DMS 273 (cell line): ENCODE measurements at regions not wholly inside any gene's neighbourhood (a gene's known extent, or its start where the extent isn't known, plus 50 kb on each side); places are given as distances from the start of the nearest gene placed in this dataset.
"Not testable (repeated sequence)": the region's sequence is repeated elsewhere in the genome, so short reads cannot be mapped to it uniquely, and the experiment has no call there.

Experiments used
- DNase-seq: peaks from one replicate; lab custom pipeline; 2025; ENCODE audit not compliant: unreplicated experiment; lab: John Stamatoyannopoulos, UW

- no peak for DNase-seq
Measured at GRCh38 chr16:27638833-27639560, 89.1 kb downstream of the KATNIP start.

GRCh38 chr16:27639561-27640276 lies 89.8 kb downstream of the KATNIP start:
- peak; percentile 89 for DNase-seq

DNA sequence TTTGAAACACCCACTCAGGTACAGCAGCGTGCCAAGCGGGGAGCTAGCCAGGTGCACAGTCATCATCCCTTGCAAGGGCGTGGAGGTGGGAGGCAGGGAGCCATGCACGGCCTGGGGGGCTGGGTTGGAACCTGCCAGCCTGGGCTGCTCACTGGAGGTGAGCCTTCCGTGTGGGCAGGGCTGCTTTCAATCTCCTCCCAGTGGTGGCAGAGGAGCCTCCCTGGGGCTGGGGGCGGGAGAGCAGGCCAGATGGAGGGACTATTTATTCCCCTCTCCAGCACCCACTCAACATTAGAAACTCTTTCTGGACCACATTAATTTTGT lies 90.3 kb downstream of the KATNIP start:
- peak; percentile 62 for DNase-seq

- no peak for DNase-seq
Measured at GRCh38 chr16:27641260-27641659, 91.3 kb downstream of the KATNIP start.

DNA sequence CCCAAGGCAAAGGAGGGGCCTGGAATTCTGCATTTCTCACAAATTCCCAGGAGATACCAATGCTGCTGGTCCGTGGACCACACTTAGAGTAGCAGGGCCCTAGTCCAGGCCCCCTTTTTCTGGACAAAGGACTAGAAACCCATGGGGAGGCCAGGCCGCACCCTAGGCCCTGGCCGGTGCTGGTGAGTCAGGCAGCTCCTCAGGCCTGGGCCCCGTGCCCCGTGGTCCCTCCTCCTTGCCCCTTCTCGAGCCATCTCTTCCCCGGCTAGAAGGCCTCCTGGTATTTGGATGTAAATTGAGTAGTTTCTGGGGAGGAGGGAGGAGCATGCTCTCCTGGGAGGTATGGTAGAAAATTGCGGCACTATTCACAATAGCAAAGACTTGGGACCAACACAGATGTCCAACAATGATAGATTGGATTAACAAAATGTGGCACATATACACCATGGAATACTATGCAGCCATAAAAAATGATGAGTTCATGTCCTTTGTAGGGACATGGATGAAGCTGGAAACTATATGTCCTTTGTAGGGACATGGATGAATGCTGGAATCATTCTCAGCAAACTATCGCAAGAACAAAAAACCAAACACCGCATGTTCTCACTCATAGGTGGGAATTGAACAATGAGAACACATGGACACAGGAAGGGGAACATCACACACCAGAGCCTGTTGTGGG lies 91.9 kb downstream of the KATNIP start:
- DNase-seq: not testable (repeated sequence)

GRCh38 chr16:27642756-27643155 lies 92.8 kb downstream of the KATNIP start:
- peak; percentile 81 for DNase-seq

DNA sequence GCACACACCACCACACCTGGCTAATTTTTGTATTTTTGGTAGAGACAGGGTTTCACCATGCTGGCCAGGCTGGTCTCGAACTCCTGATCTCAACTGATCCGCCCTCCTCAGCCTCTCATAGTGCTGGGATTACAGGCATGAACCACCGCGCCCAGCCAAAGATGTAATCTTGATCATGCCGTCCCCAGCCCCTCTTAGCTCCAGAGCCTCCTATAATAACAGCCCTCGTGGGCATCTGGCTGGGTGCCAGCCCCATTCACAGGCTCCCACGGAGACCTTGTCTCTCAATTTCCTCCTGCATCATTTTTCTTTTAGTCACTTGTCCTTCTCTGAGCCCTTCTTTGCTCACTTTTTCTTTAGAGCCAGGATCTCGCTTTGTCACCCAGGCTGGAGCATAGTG lies 94.2 kb downstream of the KATNIP start:
- DNase-seq: no peak

- DNase-seq: no peak
Measured at GRCh38 chr16:27645396-27645795, 95.5 kb downstream of the KATNIP start.

DNA sequence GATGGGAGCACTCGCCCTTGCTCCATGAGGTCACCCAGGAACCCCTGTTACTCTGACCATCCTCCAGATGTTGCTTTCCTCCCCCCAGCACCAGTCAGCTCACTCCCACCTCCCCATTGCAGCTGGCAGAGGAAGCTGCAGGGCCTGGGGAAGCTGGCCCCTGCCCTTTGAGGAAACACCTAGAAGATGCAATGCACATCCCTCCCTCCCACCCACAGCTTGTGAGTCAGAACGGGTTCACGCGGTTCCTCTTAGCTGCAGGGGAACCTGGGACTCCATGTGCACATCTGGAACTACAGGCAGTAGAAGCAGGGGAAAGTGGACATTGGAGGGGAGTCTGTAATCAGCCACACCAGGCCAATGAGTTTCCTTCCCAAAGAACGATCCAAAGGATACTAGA lies 96.9 kb downstream of the KATNIP start:
- DNase-seq: no peak

DNA sequence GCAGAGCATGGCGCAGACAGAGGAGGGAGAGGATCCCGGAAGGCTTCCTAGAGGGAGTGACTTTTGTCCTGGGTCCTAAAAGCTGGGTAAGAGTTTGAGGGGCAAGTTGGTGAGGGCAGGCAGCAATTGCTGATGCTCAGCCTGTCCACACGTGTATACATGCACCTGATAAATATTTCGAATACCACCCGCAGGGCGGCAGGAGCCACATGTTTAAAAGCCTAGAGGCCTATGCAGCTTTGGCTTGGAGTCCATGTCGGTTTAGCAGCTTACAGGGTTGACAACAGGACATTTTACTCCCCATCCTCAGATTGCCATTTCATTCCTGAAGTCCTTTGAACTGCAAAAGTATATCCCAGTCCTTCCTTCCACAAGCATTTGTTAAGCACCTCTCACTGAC lies 99.1 kb downstream of the KATNIP start:
- no peak for DNase-seq

- DNase-seq: no peak
Measured at GRCh38 chr16:27650073-27650701, 100.2 kb downstream of the KATNIP start.

DNA sequence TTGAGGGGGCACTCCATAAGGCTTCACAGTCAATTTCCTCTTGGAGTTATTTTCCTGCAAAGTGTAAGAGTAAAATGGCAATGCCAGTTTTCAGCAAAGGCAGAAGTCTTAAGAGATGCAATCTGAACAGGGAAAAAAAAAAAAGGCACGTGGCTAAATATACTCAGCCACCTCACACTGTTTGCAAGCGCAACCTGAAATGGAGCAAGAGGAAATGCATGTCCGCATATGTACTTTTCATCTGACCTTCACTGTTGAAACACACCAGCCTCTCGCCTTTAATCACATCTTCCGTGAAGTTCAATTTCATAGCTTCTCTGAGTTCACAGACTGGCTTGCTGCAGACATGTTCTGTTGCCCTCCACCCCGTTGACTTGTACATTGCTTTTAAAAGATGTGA lies 101.4 kb downstream of the KATNIP start:
- DNase-seq: no peak

GRCh38 chr16:27657811-27658210 lies 107.9 kb downstream of the KATNIP start:
- DNase-seq: no peak

GRCh38 chr16:27660507-27660906 lies 110.6 kb downstream of the KATNIP start:
- DNase-seq: no peak

DNA sequence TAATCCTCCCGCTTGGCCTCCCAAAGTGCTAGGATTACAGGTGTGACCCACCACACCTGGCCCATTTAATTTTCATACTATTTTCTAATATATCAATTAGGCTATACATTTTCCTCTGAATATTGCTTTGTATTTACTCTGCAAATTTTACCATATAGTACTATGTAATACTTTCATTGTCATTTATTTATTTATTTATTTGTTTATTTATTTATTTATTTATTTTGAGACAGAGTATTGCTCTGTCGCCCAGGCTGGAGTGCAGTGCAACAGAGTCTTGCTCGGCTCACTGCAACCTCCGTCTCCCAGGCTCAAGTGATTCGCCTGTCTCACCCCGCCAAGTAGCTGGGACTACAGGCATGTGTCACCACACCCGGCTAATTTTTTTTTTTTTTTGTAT lies 113.3 kb downstream of the KATNIP start:
- DNase-seq: not testable (repeated sequence)

DNA sequence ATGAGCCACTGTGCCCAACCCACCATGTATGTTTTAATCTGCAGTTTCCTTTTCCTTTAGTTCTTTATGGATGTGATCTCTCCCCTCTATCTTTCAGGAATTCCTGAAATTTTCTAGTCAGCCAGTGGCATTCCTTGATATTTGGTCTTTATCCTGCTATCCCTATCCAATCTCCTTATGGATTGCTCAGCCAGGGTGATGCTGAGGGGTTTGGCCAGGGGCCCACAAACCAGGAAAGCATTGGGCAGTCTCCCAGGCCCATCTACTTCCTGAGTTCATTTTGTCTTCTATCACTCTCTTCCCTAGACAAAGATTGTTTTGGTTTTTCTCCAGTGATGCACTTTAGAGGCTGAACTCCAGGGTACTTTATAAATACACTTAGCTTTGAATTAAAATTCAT lies 115.9 kb downstream of the KATNIP start:
- no peak for DNase-seq

GRCh38 chr16:27670071-27670810 lies 120.3 kb downstream of the KATNIP start:
- DNase-seq: peak; percentile 46

DNA sequence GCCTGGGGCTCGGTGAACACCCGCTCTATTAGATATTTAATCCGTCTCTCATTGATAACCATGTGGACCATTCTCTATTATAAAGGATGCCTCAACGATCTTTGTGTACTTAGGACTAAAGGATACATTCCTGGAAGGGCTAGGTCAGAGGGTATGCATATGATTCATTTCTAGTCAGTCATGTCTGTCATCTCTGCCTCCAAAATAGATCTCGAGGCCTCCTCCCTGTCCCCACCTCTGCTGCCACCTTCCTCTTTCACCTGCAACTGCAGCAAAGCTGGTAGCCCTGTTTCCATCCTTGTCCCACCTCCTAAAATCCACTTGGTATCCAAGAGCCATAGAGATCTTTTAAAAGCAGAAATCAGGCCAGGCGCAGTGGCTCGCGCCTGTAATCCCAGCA lies 121.5 kb downstream of the KATNIP start:
- no peak for DNase-seq

DNA sequence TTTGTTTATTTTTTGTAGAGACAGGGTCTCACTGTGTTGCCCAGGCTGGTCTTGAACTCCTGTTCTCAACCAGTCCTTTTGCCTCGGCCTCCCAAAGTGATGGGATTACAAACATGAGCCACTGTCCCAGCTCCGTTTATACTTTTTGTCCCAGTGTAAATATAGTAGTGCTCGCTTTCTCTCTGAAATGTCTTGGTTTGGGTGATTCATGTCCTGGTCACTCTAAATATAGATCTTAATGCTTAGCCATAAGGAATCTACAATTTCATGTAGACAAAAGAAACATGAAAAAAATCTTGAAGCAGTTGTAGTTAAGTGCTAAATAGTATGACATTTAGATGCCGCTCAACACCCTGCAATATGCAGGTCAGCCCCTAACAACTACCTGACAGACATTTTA lies 126.9 kb downstream of the KATNIP start:
- DNase-seq: no peak

GRCh38 chr16:27677263-27677662 lies 127.3 kb downstream of the KATNIP start:
- peak; percentile 88 for DNase-seq

GRCh38 chr16:27678955-27679354 lies 129.0 kb downstream of the KATNIP start:
- no peak for DNase-seq
